NOMO-1 treated with DMSO at 0.1 percent for 48 hours (cell line): ENCODE measurements at regions not wholly inside any gene's neighbourhood (a gene's known extent, or its start where the extent isn't known, plus 50 kb on each side); places are given as distances from the start of the nearest gene placed in this dataset.
"Not testable (repeated sequence)": the region's sequence is repeated elsewhere in the genome, so short reads cannot be mapped to it uniquely, and the experiment has no call there.

Experiments used
- DNase-seq: peaks from one replicate; lab custom pipeline; 2025; ENCODE audit not compliant: unreplicated experiment; lab: John Stamatoyannopoulos, UW

DNA sequence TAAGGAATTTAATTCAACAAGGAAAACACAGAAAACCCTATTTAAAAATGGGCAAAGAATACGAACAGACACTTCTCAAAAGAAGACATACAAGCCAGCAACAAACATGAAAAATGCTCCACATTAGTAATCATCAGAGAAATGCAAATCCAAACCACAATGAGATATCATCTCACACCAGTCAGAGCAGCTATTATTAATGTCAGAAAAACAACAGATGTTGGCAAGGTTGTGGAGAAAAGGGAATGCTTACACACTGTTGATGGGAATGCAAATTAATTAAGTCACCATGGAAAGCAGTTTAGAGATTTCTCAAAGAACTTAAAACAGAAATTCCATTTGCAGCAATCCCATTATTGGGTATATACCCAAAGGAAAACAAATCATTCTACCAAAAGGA is 55.2 kb downstream of the GCC1 start:
- no peak for DNase-seq

GRCh38 chr7:127527561-127527960 is 57.8 kb downstream of the GCC1 start:
- no peak for DNase-seq

DNA sequence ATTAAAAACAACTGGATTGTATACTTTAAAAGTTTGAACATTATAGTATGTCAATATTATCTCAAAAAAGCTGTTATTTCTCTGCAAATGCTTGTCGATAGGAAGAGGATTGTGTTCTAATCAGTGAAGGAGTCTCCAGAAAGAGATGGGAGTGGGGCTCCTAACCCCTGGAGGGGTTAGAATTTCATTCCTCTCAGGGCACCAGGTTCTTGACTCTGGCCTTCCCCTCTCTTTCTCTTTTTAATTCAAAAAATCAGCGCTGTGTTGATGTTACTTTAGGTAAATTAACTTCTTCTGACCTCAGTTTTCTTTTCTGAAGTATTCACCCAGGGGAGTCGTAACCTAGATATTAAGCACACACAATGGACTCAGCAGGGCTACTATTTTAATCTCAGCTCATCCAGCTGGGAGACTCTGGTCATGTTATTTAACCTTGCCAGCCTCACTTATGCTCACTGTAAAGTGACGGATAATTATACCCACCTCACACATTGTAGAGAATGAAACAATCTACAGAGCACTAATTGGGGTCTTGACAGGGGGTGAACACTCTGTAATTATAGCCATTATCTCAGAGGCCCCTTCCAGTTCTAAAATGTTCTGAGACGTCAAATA is 59.4 kb downstream of the GCC1 start:
- no peak for DNase-seq

GRCh38 chr7:127516320-127516719 is 69.1 kb downstream of the GCC1 start:
- DNase-seq: no peak

DNA sequence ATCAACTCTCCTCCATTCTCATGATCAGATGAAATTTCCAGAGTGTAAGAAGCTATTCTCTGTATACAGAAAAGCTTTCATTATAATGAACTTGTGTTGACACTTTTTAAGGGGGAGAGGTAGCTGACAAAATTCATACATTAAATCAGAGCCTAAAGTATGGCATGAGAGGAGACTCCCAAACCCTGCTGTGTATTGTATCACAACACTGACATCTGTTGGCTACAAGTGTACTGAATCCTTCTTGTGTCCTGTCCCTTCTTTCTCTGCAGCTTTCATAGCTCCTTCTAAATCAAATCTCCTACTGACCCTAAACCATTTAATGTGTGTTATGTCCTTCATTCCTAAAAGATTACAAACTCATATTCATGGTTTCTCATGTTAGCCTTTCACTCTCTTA is 70.9 kb downstream of the GCC1 start:
- DNase-seq: no peak

- DNase-seq: no peak
Observed at GRCh38 chr7:127513311-127513710, 72.1 kb downstream of the GCC1 start.

DNA sequence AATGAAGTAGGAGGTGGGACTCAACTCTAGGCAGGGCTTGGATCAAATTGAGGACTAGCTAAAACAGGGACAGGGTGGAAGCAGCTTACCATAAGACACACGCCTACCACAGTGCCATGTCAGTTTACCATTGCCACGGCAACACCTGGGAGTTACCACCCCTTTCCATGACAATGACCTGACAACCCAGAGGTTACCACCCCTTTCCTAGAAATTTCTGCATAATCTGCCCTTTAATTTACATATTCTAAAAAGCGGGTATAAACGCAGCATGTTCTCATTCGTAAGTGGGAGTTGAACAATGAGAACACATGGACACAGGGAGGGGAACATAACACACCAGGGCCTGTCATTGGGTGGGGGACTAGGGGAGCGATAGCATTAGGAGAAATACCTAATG is 72.7 kb downstream of the GCC1 start:
- no peak for DNase-seq

GRCh38 chr7:127504715-127505114 is 80.7 kb downstream of the GCC1 start:
- DNase-seq: no peak

DNA sequence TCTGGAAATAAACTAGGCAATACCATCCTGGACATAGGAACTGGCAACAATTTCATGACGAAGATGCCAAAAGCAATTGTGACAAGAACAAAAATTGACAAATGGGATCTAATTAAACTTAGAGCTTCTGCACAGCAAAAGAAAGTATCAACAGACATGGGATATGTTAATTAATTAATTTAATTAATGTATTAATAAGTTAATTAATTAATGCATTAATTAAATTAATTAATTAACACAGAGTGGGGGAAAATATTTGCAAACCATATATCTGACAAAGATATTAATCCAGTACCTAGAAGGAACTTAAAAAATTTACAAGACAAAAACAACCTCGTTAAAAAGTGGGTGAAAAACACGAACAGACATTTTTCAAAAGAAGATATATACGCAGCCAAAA is 83.6 kb downstream of the GCC1 start:
- no peak for DNase-seq

- DNase-seq: no peak
Observed at GRCh38 chr7:127487381-127487780, 94.9 kb upstream of the ZNF800 start.

DNA sequence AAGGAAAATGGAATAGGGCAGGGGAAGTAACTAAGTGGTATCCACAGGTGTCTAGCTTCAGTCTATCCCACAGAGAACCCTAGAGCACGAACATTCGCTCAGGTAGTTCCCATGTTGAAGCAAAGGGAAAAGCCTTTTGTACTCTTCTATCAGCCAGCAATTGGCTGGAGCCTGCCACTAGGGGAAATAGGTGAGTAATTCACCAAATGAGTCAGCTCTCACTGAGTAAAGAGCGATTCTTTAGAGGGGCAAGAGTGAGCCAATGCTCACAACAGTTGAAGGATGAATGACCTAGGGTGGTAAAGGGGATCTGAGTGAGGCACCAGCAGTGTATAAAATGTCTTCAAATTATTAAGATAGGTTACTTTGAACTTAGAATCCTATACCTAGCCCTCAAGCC is 94.1 kb upstream of the ZNF800 start:
- DNase-seq: no peak

- DNase-seq: no peak
Observed at GRCh38 chr7:127485482-127485881, 93.0 kb upstream of the ZNF800 start.

- no peak for DNase-seq
Observed at GRCh38 chr7:127484954-127485353, 92.4 kb upstream of the ZNF800 start.

DNA sequence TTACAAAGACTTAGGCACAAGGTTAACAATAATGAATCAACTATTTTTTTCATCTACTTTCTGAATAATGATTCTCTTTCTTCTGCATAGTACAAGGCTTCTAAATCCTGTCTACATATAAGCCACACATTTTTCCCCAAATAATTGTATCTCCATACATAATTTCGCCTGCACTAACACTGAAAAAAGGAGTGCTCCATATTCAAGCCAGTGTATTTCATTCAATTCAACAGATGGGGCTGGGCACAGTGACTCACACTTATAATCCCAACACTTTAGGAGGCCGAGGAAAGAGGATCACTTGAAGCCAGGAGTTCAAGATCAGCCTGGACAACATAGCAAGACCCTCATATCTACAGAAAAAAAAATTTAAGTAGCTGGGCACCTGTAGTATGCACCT is 86.0 kb upstream of the ZNF800 start:
- DNase-seq: no peak

DNA sequence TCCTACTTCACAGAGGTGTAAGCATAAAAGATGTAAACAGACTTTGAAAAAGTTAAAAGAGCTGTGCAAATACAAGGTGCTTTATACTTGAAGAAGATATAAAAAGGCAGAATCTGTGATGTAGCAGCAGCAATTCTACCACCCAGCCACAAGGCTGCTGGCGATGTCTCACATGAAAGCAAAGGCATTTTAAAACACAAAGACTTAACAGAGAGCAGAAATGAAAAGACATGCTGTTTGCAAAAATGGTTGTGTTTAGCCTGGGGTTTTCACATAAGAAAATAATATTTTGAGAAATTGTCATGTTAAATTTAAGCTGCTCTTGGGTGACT is 85.5 kb upstream of the ZNF800 start:
- no peak for DNase-seq

DNA sequence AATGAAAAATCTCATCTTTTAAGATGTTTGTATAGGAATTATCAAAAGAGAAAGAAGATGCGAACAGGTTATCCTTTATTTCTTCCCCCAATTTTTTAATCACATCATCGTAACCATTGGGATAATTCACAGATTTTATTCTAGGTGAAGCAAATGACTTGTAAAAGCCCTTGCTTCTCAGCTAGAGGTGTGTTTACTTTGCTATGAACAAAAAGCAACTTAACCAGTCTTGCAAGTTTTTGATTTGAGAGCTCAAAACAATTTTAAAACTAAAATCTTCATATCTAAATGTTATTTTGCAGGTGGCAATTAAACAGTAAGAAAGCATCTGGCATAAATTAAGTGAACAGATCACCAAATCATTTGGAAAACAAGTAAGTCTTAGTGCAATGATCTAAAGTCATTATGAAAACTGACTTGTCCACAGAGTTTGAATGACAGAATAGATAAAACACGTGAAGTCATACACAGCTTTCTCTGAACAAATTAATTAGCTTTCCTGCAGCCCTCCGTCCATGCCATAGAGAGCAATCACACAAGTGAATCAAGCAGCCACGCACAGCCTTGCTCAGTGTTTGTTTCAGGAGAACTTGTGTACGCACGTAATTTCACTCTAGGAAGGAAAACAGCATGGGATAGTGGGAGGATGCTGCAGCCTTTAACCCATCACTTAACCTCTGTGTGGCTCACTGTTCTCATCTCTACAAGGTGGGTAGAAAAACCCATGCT is 85.0 kb upstream of the ZNF800 start:
- DNase-seq: no peak

DNA sequence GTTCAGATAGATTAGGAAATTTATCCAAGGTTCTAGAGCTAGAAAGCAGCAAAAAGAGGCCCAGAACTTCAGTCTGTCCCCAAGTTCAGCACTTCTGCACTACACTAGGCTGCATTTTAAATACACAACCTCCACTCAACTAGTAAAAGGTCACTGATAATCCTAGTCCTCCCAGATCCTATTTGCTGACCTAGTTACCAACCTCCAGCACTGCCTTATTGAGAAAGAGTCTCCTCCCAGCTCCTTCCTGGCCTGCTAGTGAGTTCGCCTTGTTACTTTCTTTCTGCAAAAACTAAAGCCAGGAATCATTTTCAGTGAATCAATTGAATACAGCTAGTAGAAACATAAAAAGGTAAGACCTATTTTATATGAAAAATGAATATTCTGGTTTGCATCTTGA is 84.1 kb upstream of the ZNF800 start:
- DNase-seq: no peak

DNA sequence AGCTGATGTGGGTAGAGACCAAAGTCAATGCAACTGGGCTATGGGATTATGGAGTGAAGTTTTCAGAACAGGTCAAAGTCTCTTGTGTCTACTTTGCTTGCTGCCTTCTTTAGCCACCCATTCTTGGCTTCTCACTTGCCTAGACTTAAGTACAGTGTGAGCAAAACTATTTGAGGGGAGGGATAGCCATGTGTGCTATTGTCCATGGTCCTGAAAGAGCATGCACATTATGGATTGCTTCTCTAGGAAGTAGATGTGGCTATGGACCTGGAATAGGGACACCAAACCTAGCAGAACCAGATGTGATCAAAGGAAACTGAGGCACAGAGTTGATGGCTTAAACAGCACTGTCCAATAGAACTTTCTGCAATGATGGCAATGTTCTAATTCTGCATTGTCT is 81.9 kb upstream of the ZNF800 start:
- DNase-seq: no peak

DNA sequence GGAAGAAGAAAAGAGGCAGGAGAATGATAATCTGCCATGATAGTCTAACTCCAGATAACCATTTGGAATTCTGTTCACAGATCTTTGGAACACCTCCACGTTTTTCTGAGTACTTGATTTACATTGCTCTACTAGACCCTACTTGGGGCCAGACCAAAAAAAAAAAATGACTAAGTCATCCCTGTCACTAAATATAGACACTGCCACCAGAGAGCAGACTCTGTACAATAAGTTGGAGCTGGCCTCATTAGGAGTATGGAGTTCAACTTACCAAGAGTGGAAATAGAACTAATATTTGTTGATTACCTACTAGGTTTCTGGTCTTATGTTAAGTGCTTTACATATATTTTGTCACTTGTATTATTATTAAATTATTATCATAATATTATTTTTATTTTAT is 80.9 kb upstream of the ZNF800 start:
- no peak for DNase-seq

GRCh38 chr7:127460077-127460476 is 67.6 kb upstream of the ZNF800 start:
- DNase-seq: no peak

- not testable (repeated sequence) for DNase-seq
Observed at GRCh38 chr7:127451258-127451657, 58.8 kb upstream of the ZNF800 start.

DNA sequence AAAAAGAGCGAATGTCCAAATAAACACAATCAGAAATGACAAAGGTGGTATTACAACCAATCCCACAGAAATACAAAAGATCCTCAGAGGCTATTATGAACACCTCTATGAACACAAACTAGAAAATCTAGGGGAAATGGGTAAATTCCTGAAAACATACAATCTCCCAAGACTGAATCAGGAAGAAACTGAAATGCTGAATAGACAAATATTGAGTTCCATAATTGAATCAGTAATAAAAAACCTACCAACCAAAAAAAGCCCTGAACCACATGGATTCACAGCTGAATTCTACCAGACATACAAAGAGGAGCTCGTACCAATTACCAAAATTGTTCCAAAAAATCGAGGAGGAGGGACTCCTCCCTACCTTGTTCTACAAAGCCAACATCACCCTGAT is 56.1 kb upstream of the ZNF800 start:
- no peak for DNase-seq

DNA sequence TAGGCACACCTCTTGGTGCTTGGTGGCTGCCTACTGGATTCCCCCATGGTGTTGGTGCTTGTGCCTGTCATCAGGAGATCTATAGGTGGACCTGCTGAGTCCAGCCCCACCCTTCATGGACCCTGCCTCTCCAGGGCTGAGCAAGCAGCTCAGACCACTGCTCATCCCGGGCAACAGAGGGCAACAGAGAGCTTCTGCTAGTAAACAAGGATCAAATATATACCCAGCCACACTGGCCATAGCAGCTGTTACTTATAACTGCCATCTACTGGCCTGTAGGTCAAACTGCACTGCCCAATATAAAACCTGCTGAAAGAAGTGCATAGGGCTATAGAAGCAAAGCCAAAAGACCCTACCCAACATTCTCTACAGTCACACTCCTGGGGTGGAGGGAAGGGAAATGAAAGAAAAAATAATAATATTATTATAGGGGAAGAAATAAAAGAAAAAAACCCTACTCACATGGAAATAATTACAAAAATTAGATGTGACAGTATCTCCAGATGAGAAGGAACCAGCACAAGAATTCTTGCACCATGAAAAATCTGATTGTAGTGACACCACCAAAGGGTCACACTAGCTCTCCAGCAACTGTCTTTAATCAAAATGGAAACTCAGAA is 54.9 kb upstream of the ZNF800 start:
- DNase-seq: peak; percentile 54
